Stimulated activated CD4-positive, alpha-beta T cell treated with anti-CD3 and anti-CD28 coated beads, Interleukin-4, amount 100 ng/mL, for 1 hour (primary cell): ENCODE measurements at regions not wholly inside any gene's neighbourhood (a gene's known extent, or its start where the extent isn't known, plus 50 kb on each side); places are given as distances from the start of the nearest gene placed in this dataset.

Experiments
- DNase-seq: peaks from one replicate; pipeline ENCODE4 v3.0.0-alpha.2; 2020

DNA sequence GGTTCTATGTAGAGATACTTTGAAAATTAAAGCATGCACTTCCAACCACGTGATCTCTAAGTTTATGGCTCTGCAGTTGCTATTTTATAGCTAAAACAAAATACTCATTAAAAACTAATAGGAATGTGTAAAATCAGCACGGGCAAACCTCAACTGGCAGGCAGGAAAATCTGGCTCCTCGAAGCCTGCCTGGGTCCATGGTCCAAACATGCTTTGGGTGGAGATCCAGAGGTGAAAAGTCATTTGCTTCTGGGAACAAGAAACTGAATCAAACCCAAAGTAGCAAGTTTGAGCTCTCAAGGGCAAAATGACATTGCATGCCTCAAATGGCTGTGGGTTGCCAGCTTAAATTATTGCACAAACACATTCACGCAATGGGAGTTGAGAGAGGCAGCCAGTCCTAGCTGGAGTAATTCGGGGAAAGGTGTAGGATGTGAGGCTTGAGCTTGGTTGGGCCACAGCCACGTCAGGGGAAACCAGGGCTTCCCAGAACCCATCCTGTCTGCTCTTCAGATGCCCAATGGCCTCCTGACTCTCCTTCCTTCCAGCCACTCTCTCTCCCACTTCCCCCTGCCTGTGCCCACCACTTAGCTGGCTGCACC, 75.2 kb upstream of the LCLAT1 start:
- DNase-seq, result no peak

DNA sequence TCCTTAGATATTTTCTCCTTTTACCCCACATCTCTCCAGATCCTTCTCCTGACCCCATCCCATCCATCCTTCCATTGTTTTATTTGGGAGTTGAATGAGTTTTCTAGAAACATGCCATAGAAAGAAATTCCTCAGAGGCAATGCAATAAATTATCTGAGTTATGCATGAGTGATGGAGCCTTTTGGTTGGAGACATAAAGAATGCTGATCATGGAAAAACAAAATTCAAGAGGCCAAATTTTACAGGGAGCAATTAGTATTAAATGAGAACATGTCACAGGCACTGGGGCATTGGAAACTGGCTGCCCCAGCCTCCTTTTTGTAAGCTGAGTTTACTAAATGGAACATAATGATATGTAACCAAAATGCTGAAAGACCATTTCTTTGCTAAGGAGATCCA, 74.2 kb upstream of the LCLAT1 start:
- DNase-seq, result no peak

- no peak for DNase-seq
These were observed 73.2 kb upstream of the LCLAT1 start for GRCh38 chr2:30373881-30374302.

DNA sequence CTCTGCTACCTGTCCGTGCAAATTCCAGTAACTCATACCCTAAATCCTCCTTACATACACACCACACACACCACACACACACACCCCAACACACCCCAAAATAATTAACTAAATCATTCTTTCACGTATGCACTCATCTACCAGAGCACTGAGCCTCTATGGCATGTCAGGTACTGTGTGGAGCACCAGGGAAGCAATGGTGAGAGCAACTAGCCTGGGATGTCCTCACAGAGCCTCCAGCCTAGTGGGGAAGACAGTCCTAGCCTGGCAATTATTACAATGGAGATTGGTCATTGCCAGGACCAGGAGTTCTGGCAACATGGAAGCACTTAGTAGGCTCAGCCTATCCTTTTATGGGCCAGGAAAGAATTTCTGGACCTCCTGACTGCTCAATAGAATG, 72.7 kb upstream of the LCLAT1 start:
- no peak for DNase-seq

DNA sequence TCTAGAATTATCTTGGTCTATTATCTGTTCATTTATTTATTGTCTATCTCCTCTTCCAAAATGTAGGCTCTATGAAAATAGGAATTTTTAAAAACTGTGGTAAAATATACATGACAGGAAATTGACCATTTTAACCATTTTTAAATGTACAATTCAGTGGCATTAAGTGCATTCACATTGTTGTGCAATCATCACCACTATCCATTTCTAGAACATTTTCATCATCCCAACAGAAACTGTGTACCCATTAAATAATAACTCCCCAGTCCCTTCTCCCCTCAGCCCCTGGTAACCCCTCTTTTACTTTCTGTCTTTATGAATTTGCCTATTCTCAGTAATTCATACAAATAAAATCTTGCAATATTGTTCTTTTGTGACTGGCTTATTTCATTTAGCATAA, 71.1 kb upstream of the LCLAT1 start:
- no peak for DNase-seq

DNA sequence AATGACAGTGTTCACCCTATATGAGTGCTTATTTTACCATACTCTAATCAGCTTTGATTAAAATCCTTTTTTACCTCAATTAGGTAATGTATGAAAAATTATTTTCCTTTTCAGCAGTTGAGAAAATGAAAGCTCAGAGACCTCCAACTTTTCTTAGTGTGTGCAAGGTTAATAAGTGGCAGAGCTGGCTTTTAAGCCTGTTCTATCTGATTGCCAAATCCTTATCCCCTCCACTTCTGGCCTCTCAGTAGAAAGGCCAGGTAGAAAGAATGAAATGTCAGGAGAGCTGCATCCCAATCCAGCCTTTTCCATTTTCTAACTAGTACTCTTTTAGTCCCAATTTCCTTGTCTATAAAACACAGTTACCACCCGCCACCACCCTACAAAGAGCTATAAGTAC, 67.6 kb upstream of the LCLAT1 start:
- DNase-seq, result no peak

GRCh38 chr2:30380824-30381223, 66.2 kb upstream of the LCLAT1 start:
- DNase-seq, result no peak

DNA sequence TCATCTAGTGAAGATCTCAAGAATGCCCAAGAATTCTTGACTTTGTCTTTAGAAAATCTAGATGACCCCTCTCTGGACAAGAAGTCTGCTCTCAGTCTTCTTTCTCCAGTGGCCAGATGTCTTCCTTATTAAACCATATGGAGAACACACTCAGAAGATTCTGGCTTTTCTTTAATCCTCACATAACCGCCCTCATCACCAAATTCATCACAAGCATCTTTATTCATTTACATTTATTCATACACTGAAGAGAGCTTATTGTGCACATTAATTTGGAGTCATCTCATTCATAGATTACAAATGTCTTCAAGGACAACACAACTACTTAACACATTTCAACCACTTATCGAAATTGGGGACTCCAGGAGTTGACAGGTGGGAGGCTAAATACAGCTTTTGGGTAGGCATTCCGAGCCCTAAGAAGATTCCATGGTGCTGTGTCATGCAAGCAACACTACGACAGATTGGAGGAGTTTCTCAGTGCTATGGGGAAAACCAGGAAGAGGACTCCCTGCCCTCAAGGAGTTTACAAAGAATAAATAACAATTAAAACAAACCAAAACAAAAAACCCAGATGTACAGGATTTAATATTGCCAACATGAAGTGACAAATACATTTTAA, 64.8 kb upstream of the LCLAT1 start:
- no peak for DNase-seq

DNA sequence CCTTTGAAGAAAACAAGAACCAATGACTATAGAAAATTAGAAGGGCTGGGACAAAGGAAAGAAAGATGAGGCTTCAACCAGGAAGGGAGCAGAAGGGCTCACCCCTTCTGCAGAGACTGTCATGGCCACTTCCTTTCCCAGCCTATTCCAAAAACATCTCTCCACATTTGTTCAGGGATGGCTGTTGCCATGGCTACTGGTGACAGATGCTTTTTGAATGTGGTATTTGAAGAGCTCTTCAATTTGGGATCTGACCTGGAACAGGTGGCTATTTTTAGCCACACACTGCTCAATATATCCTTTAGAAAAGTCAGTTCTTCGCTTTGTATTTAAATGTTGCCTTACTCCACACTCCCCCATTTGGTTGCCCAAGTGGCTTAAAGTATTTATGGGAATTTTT, 64.1 kb upstream of the LCLAT1 start:
- no peak for DNase-seq

DNA sequence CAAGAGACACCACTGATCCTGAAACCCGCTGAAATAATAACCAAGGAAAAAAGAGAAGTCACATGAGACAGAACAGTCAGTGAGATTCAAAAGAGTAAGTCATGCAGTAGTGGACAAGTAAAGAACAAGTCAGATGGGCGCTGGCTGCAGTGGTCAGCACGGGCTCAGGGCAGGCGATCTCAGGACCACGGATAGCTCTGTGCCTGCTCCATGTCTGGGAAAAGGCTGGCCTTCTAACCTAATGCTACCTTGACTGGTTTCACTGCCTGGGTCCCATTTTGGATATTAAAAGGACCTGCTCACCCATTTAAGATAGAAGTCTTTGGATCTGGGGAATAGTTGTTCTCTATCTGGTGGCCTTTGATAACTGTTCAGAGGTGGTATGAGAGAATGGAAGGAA, 61.7 kb upstream of the LCLAT1 start:
- no peak for DNase-seq

GRCh38 chr2:30392097-30392496, 54.9 kb upstream of the LCLAT1 start:
- DNase-seq, result no peak

DNA sequence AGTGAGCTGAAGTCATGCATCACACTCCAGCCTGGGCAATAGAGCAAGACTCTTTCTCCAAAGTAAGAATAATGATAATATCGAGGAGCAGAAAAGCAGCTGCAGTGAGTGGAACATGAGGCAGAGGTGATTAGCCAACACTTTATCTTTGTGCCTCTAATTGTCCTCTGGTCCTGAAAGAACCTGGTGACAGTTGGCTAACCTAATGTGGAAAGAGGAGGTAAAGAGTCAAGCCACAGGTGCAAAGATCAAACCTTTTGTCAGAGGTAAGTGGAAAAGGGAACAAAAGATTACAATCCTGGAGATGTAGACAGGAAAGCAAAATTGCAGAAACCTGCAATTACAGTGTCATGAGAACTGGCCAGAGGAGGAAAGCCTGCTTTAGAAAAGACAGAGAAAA, 53.5 kb upstream of the LCLAT1 start:
- no peak for DNase-seq

DNA sequence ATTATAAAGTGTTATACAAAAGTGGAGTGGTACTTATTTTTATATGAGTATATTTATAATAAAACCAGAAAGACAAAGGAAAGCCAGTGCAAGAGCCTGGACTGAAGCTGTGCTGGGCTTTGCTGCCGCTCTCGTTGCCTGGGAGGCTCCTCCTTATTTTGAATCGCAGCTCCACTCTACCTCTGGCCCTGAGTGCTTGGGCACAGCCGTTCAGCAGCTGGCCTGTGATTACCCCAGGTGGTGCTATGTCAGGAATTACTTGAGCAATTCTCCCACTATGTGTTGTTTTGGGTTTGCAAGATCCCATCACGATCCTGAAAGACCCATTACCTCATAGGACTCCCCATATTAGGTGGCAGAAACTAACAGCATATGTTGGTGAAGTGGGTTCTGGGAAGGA, 53.0 kb upstream of the LCLAT1 start:
- DNase-seq, result no peak

GRCh38 chr2:30396436-30397232, 50.4 kb upstream of the LCLAT1 start:
- no peak for DNase-seq
